Lung (tissue), 11 donors: ENCODE measurements at regions not wholly inside any gene's neighbourhood (a gene's known extent, or its start where the extent isn't known, plus 50 kb on each side); places are given as distances from the start of the nearest gene placed in this dataset.

ENCODE experiments used
- ATAC-seq: fragments of 200-7000 bp; cut with Tn5 transposase; one replicate; pipeline ENCODE4 v1.9.1; 2020; ENCODE audit warnings: moderate number of reproducible peaks; ENCODE audit not compliant: insufficient read depth, low FRiP score
- DNase-seq, 3 donors: peaks; one replicate each; pipeline ENCODE4 v3.0.0-alpha.2; 2013 to 2017
- H3K27ac ChIP-seq, 2 donors: one replicate each; pipeline ENCODE4 v1.5.1; 2013; ENCODE audit warnings: mild to moderate bottlenecking in 2 of 2, moderate library complexity in 2 of 2, control low read depth in 1 of 2, inconsistent platforms in 1 of 2, low read depth in 1 of 2, low read length in 1 of 2
- H3K27me3 ChIP-seq, 3 donors: one replicate each; pipeline ENCODE4 v1.5.1; 2013; ENCODE audit warnings: low read length in 2 of 3; ENCODE audit not compliant: control insufficient read depth in 3 of 3, insufficient read depth in 3 of 3
- H3K36me3 ChIP-seq, 4 donors: one replicate each; pipeline ENCODE4 v1.5.1; 2013; ENCODE audit warnings: low read length in 4 of 4, mild to moderate bottlenecking in 1 of 4, moderate library complexity in 1 of 4; ENCODE audit not compliant: control insufficient read depth in 4 of 4, insufficient read depth in 4 of 4
- H3K4me1 ChIP-seq, 5 donors: one replicate each; pipeline ENCODE4 v1.5.1; 2013; ENCODE audit warnings: low read length in 5 of 5, mild to moderate bottlenecking in 2 of 5, moderate library complexity in 1 of 5; ENCODE audit not compliant: control insufficient read depth in 5 of 5, insufficient read depth in 5 of 5
- H3K4me3 ChIP-seq: one replicate; pipeline ENCODE4 v1.5.1; 2013; ENCODE audit warnings: mild to moderate bottlenecking, control low read depth, moderate library complexity
- H3K9ac ChIP-seq, 2 donors: one replicate each; pipeline ENCODE4 v1.5.1; 2013; ENCODE audit warnings: low read length in 2 of 2, control low read depth in 1 of 2; ENCODE audit not compliant: insufficient read depth in 1 of 2
- H3K9me3 ChIP-seq, 4 donors: one replicate each; pipeline ENCODE4 v1.5.1; 2013; ENCODE audit warnings: low read length in 3 of 4, mild to moderate bottlenecking in 1 of 4, moderate library complexity in 1 of 4; ENCODE audit not compliant: control insufficient read depth in 4 of 4, insufficient read depth in 3 of 4
- CTCF ChIP-seq: IDR thresholded peaks from 2 replicates; pipeline ENCODE4 v1.5.1; 2012; ENCODE audit warnings: mild to moderate bottlenecking; ENCODE audit errors: control extremely low read depth, extremely low read depth
- WGBS, 2 donors: extraction: QIAGEN DNeasy Blood & Tissue Kit; methylation state at CpG; one replicate each; pipeline ENCODE4 v1.1.7; 2013; 5-methylcytosine and 5-hydroxymethylcytosine counted together
- donor health status: control.
- donor health status: control.
- donor health status: Bipolar disorder and iron deficiency.
- donor health status: healthy.
- donor health status: DM: yes; HTN: yes; CAD: no.

GRCh38 chr4:151905197-151905596, 144.4 kb upstream of the GATB start:
- no peaks in the 10 kb centered on the region for H3K36me3 ChIP-seq
- H3K9ac ChIP-seq = no peak overlapping the region
- peaks cover 0 to 4% (median 1%) of the 10 kb centered on the region in 4 donors for H3K9me3 ChIP-seq
- DNase-seq (no peak), ATAC-seq (no peak)
- H3K27ac ChIP-seq = no peak overlapping the region
- no peaks in the 10 kb centered on the region for H3K27me3 ChIP-seq
- 55 to 62% methylated on average over 1 of the region's 1 CpG for WGBS, 2 donors
- no peak for TF ChIP-seq CTCF
- H3K4me1 ChIP-seq = no peaks in the 10 kb centered on the region
- H3K4me3 ChIP-seq = no peak overlapping the region

GRCh38 chr4:151901631-151902030, 140.8 kb upstream of the GATB start:
- TF ChIP-seq CTCF = no peak
- Histone ChIP-seq H3K27ac (no peak overlapping the region), H3K36me3 (no peaks in the 10 kb centered on the region), H3K27me3 (no peaks in the 10 kb centered on the region), H3K4me3 (no peak overlapping the region), H3K4me1 (no peaks in the 10 kb centered on the region), H3K9ac (no peak overlapping the region), H3K9me3 (peaks cover 0 to 17% (median 1%) of the 10 kb centered on the region in 4 donors)
- ATAC-seq (no peak), DNase-seq (no peak)

GRCh38 chr4:151896880-151897279, 136.1 kb upstream of the GATB start:
- Histone ChIP-seq H3K36me3 (no peaks in the 10 kb centered on the region), H3K27ac (no peak overlapping the region), H3K9me3 (peaks cover 0 to 15% (median 0%) of the 10 kb centered on the region in 4 donors), H3K9ac (no peak overlapping the region), H3K4me1 (no peaks in the 10 kb centered on the region), H3K27me3 (no peaks in the 10 kb centered on the region), H3K4me3 (no peak overlapping the region)
- TF ChIP-seq CTCF = no peak
- WGBS, 2 donors = 93 to 96% methylated on average over 2 of the region's 2 CpGs
- ATAC-seq = no peak
- no peak for DNase-seq

- Histone ChIP-seq H3K9me3 (peaks cover 0 to 15% (median 0%) of the 10 kb centered on the region in 4 donors), H3K27me3 (no peaks in the 10 kb centered on the region), H3K9ac (no peak overlapping the region), H3K27ac (no peak overlapping the region), H3K4me1 (no peaks in the 10 kb centered on the region), H3K4me3 (no peak overlapping the region), H3K36me3 (no peaks in the 10 kb centered on the region)
- 85 to 93% methylated on average over 3 of the region's 3 CpGs for WGBS, 2 donors
- no peak for DNase-seq
- no peak for ATAC-seq
- no peak for TF ChIP-seq CTCF
Observed at GRCh38 chr4:151895671-151896070, 134.9 kb upstream of the GATB start.
